ENCODE measurements at regions not wholly inside any gene's neighbourhood (a gene's known extent, or its start where the extent isn't known, plus 50 kb on each side); places are given as distances from the start of the nearest gene placed in this dataset.

- no peak for TF ChIP-seq POLR2A (IDR thresholded peaks at IDR 0.05)
- no peak for TF ChIP-seq CTCF (IDR thresholded peaks at IDR 0.05)
Measured at GRCh38 chr13:112236539-112237197, 139.5 kb upstream of the SPACA7 start.

Measured in testis (tissue), 2 donors.